PFSK-1 (cell line): ENCODE measurements at regions not wholly inside any gene's neighbourhood (a gene's known extent, or its start where the extent isn't known, plus 50 kb on each side); places are given as distances from the start of the nearest gene placed in this dataset.

Experiments
- FOXP2 ChIP-seq: optimal IDR thresholded peaks from 2 replicates; pipeline ENCODE3; 2011; ENCODE audit warnings: borderline replicate concordance, control low read depth, inconsistent platforms; ENCODE audit not compliant: insufficient read depth; ENCODE audit errors: extremely low read length, extremely low read depth
- POLR2AphosphoS5 ChIP-seq: IDR thresholded peaks from 2 replicates; pipeline ENCODE4 v1.6.1; 2012; ENCODE audit warnings: low read depth, mild to moderate bottlenecking, control low read depth, low read length, moderate library complexity
- REST ChIP-seq, 2 experiments: IDR thresholded peaks; 2 replicates each; pipeline versions ENCODE4 v1.6.1 to v1.8.0; 2011 to 2012; ENCODE audit warnings: low read depth in 2 of 2, low read length in 2 of 2, control low read depth in 1 of 2, inconsistent platforms in 1 of 2, mild to moderate bottlenecking in 1 of 2, moderate library complexity in 1 of 2; ENCODE audit not compliant: insufficient read depth in 1 of 2
- SIN3A ChIP-seq: IDR thresholded peaks from 2 replicates; pipeline ENCODE4 v1.6.1; 2012; ENCODE audit warnings: mild to moderate bottlenecking, low read length, moderate library complexity, borderline replicate concordance; ENCODE audit not compliant: insufficient read depth
- TAF1 ChIP-seq: IDR thresholded peaks from 2 replicates; pipeline ENCODE4 v1.6.1; 2012; ENCODE audit warnings: low read length, control low read depth, borderline replicate concordance; ENCODE audit not compliant: insufficient read depth

- TF ChIP-seq REST (IDR thresholded peaks at IDR 0.05; ENCODE audit: insufficient read depth in 1 of 2, low read depth in 2 of 2, low read length in 2 of 2) (no peak), POLR2AphosphoS5 (no peak), FOXP2 (no peak), SIN3A (no peak), TAF1 (no peak)
These were observed 1315.7 kb upstream of the ZEB2 start for GRCh38 chr2:145835665-145836064.

GRCh38 chr2:145832681-145833080 is 1312.8 kb upstream of the ZEB2 start:
- TF ChIP-seq REST (IDR thresholded peaks at IDR 0.05; ENCODE audit: insufficient read depth in 1 of 2, low read depth in 2 of 2, low read length in 2 of 2) = no peak

GRCh38 chr2:145829931-145830330 is 1310.0 kb upstream of the ZEB2 start:
- TF ChIP-seq REST (IDR thresholded peaks at IDR 0.05; ENCODE audit: insufficient read depth in 1 of 2, low read depth in 2 of 2, low read length in 2 of 2) = no peak
- no peak for TF ChIP-seq POLR2AphosphoS5
- TF ChIP-seq TAF1 = no peak
- TF ChIP-seq SIN3A = no peak
- TF ChIP-seq FOXP2 = no peak

GRCh38 chr2:145827235-145827634 is 1307.3 kb upstream of the ZEB2 start:
- TF ChIP-seq REST (IDR thresholded peaks at IDR 0.05; ENCODE audit: insufficient read depth in 1 of 2, low read depth in 2 of 2, low read length in 2 of 2) (no peak), TAF1 (no peak), FOXP2 (no peak), POLR2AphosphoS5 (no peak), SIN3A (no peak)

- no peak for TF ChIP-seq SIN3A
- no peak for TF ChIP-seq TAF1
- TF ChIP-seq POLR2AphosphoS5 = no peak
- no peak for TF ChIP-seq REST (IDR thresholded peaks at IDR 0.05; ENCODE audit: insufficient read depth in 1 of 2, low read depth in 2 of 2, low read length in 2 of 2)
- no peak for TF ChIP-seq FOXP2
These were observed 1304.5 kb upstream of the ZEB2 start for GRCh38 chr2:145824384-145824783.
